ENCODE measurements at regions not wholly inside any gene's neighbourhood (a gene's known extent, or its start where the extent isn't known, plus 50 kb on each side); places are given as distances from the start of the nearest gene placed in this dataset.

GRCh38 chr2:215681799-215682596 lies 246.1 kb upstream of the FN1 start:
- no peak for DNase-seq

- DNase-seq, result no peak
Observed at GRCh38 chr2:215680605-215681598, 245.0 kb upstream of the FN1 start.

GRCh38 chr2:215678094-215678493 lies 242.2 kb upstream of the FN1 start:
- DNase-seq, result no peak

GRCh38 chr2:215677481-215677880 lies 241.6 kb upstream of the FN1 start:
- no peak for DNase-seq

GRCh38 chr2:215672406-215672805 lies 236.5 kb upstream of the FN1 start:
- DNase-seq, result no peak

- DNase-seq, result no peak
Observed at GRCh38 chr2:215671691-215672090, 235.8 kb upstream of the FN1 start.

GRCh38 chr2:215671244-215671643 lies 235.4 kb upstream of the FN1 start:
- no peak for DNase-seq

GRCh38 chr2:215670396-215670795 lies 234.5 kb upstream of the FN1 start:
- no peak for DNase-seq

- no peak for DNase-seq
Observed at GRCh38 chr2:215668378-215668775, 232.5 kb upstream of the FN1 start.

- DNase-seq, result no peak
Observed at GRCh38 chr2:215667585-215668377, 231.9 kb upstream of the FN1 start.

- DNase-seq, result peak; percentile 32
Observed at GRCh38 chr2:215664847-215665525, 229.1 kb upstream of the FN1 start.

- DNase-seq, result no peak
Observed at GRCh38 chr2:215662715-215663114, 226.8 kb upstream of the FN1 start.

GRCh38 chr2:215660687-215661086 lies 224.8 kb upstream of the FN1 start:
- no peak for DNase-seq

- DNase-seq, result no peak
Observed at GRCh38 chr2:215659650-215660049, 223.8 kb upstream of the FN1 start.

GRCh38 chr2:215658635-215659305 lies 222.9 kb upstream of the FN1 start:
- DNase-seq, result no peak

- DNase-seq, result no peak
Observed at GRCh38 chr2:215657844-215658243, 222.0 kb upstream of the FN1 start.

GRCh38 chr2:215654148-215654819 lies 218.4 kb upstream of the FN1 start:
- no peak for DNase-seq

- no peak for DNase-seq
Observed at GRCh38 chr2:215653344-215654030, 217.6 kb upstream of the FN1 start.

GRCh38 chr2:215652388-215652787 lies 216.5 kb upstream of the FN1 start:
- no peak for DNase-seq

GRCh38 chr2:215651412-215651811 lies 215.5 kb upstream of the FN1 start:
- DNase-seq, result no peak

All from 8988T (cell line).